OCI-LY3 (cell line): ENCODE measurements at regions not wholly inside any gene's neighbourhood (a gene's known extent, or its start where the extent isn't known, plus 50 kb on each side); places are given as distances from the start of the nearest gene placed in this dataset.
A peak's percentile ranks its signal among the peaks of the same experiment; 100 is the strongest.

Experiments
- H2AFZ ChIP-seq: fragments of 200-600, 300-600 bp; shearing (Covaris generic); 2 replicates; pipeline ENCODE4 v1.6.0; 2014; ENCODE audit warnings: antibody characterized with exemption, low read depth, low read length
- H3K27ac ChIP-seq: fragments of 200-600, 300-600 bp; sonication (generic); 2 replicates; pipeline ENCODE4 v1.5.1; 2014; ENCODE audit warnings: mild to moderate bottlenecking, low read length, moderate library complexity, mixed read lengths
- H3K27me3 ChIP-seq: fragments of 200-600, 300-600 bp; sonication (generic); 2 replicates; pipeline ENCODE4 v1.6.1; 2014; ENCODE audit warnings: low read depth, low read length, mixed read lengths
- H3K36me3 ChIP-seq: fragments of 200-600, 300-600 bp; sonication (generic); replicated peaks from 2 replicates; pipeline ENCODE3; 2014; ENCODE audit warnings: low read depth, low read length, mixed read lengths
- H3K4me1 ChIP-seq: fragments of 300-600, 200-600 bp; sonication (generic); 2 replicates; pipeline ENCODE4 v1.6.1; 2014; ENCODE audit warnings: low read length, mixed read lengths
- H3K4me2 ChIP-seq: fragments of 200-600, 300-600 bp; sonication (generic); 2 replicates; pipeline ENCODE4 v1.6.1; 2014; ENCODE audit warnings: low read length, mixed read lengths
- H3K4me3 ChIP-seq: fragments of 300-600, 200-600 bp; sonication (generic); 2 replicates; pipeline ENCODE4 v1.5.1; 2014; ENCODE audit warnings: antibody characterized with exemption, mild to moderate bottlenecking, low read length, moderate library complexity
- H3K79me2 ChIP-seq: fragments of 300-600, 200-600 bp; shearing (Covaris generic); 2 replicates; pipeline ENCODE4 v1.6.1; 2014; ENCODE audit warnings: mild to moderate bottlenecking, low read length, mixed read lengths
- H3K9ac ChIP-seq: fragments of 300-600, 200-600 bp; shearing (Covaris generic); 2 replicates; pipeline ENCODE4 v1.6.0; 2014; ENCODE audit warnings: mild to moderate bottlenecking, low read length, moderate library complexity
- H3K9me3 ChIP-seq: fragments of 200-600, 300-600 bp; shearing (Covaris generic); 2 replicates; pipeline ENCODE4 v1.6.1; 2014; ENCODE audit warnings: low read length, mixed read lengths; ENCODE audit not compliant: insufficient read depth
- H4K20me1 ChIP-seq: fragments of 200-600, 300-600 bp; sonication (generic); 2 replicates; pipeline ENCODE4 v1.6.1; 2016; ENCODE audit warnings: low read length, mixed read lengths; ENCODE audit not compliant: insufficient read depth
- EZH2phosphoT487 ChIP-seq: fragments of 200-600 bp; shearing (Covaris generic); IDR thresholded peaks from 2 replicates; pipeline ENCODE4 v1.6.1; 2018; ENCODE audit warnings: antibody characterized with exemption, mixed run types, low read depth
- TF ChIP-seq, protein P1 (sequence below): fragments of 200-600, 300-600 bp; sonication (generic); IDR thresholded peaks from 2 replicates; pipeline ENCODE4 v1.5.1; 2014; ENCODE audit warnings: antibody characterized with exemption, low read length, low read depth

GRCh38 chr19:30666301-30666803, 294.2 kb downstream of the ZNF536 start:
- Histone ChIP-seq H3K27ac (no peak overlapping the region), H2AFZ (no peak overlapping the region), H3K79me2 (no peaks in the 10 kb centered on the region), H3K9ac (no peak overlapping the region), H3K4me2 (no peak overlapping the region), H3K4me3 (no peak overlapping the region), H4K20me1 (no peaks in the 10 kb centered on the region), H3K4me1 (no peaks in the 10 kb centered on the region), H3K36me3 (no peaks in the 10 kb centered on the region), H3K27me3 (peaks cover 10% of the 10 kb centered on the region), H3K9me3 (no peaks in the 10 kb centered on the region)
- TF ChIP-seq EZH2phosphoT487, result no peak
- TF ChIP-seq, protein P1, sequence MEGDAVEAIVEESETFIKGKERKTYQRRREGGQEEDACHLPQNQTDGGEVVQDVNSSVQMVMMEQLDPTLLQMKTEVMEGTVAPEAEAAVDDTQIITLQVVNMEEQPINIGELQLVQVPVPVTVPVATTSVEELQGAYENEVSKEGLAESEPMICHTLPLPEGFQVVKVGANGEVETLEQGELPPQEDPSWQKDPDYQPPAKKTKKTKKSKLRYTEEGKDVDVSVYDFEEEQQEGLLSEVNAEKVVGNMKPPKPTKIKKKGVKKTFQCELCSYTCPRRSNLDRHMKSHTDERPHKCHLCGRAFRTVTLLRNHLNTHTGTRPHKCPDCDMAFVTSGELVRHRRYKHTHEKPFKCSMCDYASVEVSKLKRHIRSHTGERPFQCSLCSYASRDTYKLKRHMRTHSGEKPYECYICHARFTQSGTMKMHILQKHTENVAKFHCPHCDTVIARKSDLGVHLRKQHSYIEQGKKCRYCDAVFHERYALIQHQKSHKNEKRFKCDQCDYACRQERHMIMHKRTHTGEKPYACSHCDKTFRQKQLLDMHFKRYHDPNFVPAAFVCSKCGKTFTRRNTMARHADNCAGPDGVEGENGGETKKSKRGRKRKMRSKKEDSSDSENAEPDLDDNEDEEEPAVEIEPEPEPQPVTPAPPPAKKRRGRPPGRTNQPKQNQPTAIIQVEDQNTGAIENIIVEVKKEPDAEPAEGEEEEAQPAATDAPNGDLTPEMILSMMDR, result peak; percentile 92

DNA sequence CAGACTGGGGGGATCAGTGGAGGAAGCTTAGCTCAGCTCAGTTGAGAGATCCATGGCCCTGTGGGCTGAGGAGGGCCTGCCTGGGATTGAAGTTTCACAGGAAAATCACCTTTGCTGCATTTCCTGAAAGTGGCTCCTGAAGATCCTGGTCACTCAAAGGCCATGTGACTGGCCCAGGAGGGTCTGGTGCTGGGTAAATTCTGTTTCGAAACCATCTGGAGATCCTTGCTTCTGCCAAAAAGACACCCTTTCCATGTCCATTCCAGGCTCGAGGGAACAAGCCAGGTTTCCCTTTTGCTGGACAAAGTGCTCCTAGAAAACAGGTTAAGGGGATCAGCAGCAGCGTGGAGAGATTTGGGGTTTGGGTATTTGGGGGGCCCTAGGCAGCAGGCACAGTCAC, 293.3 kb downstream of the ZNF536 start:
- Histone ChIP-seq H3K27ac (no peak overlapping the region), H3K4me2 (no peak overlapping the region)

DNA sequence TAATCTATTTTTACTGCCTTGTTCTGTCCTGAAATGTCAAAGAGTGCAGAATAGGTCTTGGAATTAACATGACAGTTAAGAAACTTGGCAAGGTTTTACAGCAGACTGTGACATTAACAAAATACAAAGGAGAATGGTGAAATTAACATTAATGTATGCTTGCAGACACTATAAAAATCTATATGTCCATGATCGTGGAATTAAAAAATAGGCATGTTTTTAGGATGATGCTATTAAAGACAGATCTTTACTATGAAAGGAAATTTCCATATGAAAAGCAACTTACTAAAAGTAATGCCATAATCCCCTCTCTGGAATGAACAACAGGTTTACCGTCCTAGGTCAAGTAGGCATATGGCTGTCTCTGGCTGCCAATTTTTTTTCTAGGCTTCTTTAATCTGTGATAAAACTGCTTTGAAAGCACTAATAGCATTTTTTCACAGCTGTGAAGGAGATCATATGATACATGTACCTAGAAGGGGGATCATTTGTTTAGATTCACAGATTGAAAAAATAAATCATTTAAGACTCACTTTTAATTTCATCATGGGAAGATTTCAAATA, 291.5 kb downstream of the ZNF536 start:
- H3K4me2 ChIP-seq, result no peak overlapping the region
- no peak overlapping the region for H2AFZ ChIP-seq
- H3K27ac ChIP-seq, result no peak overlapping the region

More for the DNA sequence above, 293.3 kb downstream of the ZNF536 start:
- no peaks in the 10 kb centered on the region for H3K79me2 ChIP-seq
- H2AFZ ChIP-seq, result no peak overlapping the region
- no peaks in the 10 kb centered on the region for H3K4me1 ChIP-seq
- no peak overlapping the region for H3K9ac ChIP-seq
- no peak overlapping the region for H3K4me3 ChIP-seq
- no peaks in the 10 kb centered on the region for H3K36me3 ChIP-seq
- H4K20me1 ChIP-seq, result no peaks in the 10 kb centered on the region
- no peaks in the 10 kb centered on the region for H3K9me3 ChIP-seq
- H3K27me3 ChIP-seq, result peaks cover 4% of the 10 kb centered on the region; the same call in 1 of the 2 replicates
- no peak for TF ChIP-seq EZH2phosphoT487

DNA sequence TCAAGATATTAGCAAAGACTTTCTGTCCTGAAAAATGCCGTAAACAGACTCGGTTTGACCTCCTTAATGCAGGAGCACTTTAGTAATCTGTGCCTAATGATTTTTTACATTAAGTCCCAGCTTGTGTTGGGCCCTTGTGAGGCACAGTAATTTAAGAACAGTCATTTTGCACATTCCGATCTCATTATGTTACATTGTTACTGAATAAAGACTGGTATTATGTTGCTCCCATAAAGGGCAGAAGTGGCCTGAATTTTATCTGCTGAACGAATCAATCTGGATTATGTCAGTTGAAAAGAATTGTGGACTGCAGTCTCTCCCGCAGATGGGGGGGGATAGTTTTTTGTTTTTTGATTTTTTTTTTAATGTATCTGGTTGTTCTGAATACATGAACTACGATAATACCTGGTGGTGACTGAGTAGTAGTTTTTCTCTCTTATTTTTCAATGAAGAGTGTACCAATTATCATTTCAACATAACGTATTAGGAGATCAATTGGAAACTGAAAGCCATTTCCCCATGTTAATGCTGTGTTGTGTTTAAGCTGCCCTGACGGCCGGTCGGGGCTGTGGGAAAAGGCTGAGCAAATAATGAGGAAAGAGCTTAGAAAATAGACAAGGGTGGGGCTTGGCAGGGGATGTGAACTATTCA, 290.2 kb downstream of the ZNF536 start:
- H3K4me3 ChIP-seq, result no peak overlapping the region
- no peaks in the 10 kb centered on the region for H3K79me2 ChIP-seq
- H3K9me3 ChIP-seq, result no peaks in the 10 kb centered on the region
- H3K27ac ChIP-seq, result no peak overlapping the region
- TF ChIP-seq, protein P1, result no peak
- no peak for TF ChIP-seq EZH2phosphoT487
- H2AFZ ChIP-seq, result no peak overlapping the region
- H3K4me2 ChIP-seq, result no peak overlapping the region
- H3K4me1 ChIP-seq, result no peaks in the 10 kb centered on the region
- H3K36me3 ChIP-seq, result no peaks in the 10 kb centered on the region
- no peak overlapping the region for H3K9ac ChIP-seq
- H3K27me3 ChIP-seq, result peaks cover 4% of the 10 kb centered on the region; the same call in 1 of the 2 replicates
- H4K20me1 ChIP-seq, result no peaks in the 10 kb centered on the region

More for the DNA sequence above, 291.5 kb downstream of the ZNF536 start:
- Histone ChIP-seq H3K27me3 (peaks cover 4% of the 10 kb centered on the region; the same call in 1 of the 2 replicates), H3K79me2 (no peaks in the 10 kb centered on the region), H3K4me3 (no peak overlapping the region), H3K4me1 (no peaks in the 10 kb centered on the region), H3K9ac (no peak overlapping the region), H4K20me1 (no peaks in the 10 kb centered on the region), H3K36me3 (no peaks in the 10 kb centered on the region), H3K9me3 (no peaks in the 10 kb centered on the region)
- TF ChIP-seq EZH2phosphoT487, result no peak
- TF ChIP-seq, protein P1, result no peak
